Neural cell (in vitro differentiated cells): ENCODE measurements at regions not wholly inside any gene's neighbourhood (a gene's known extent, or its start where the extent isn't known, plus 50 kb on each side); places are given as distances from the start of the nearest gene placed in this dataset.

Experiments
- H2AFZ ChIP-seq: fragments of 200-600, 300-800 bp; sonication (generic), shearing (Covaris generic); 2 replicates; pipeline ENCODE4 v1.6.0; 2014; ENCODE audit warnings: low read depth, mild to moderate bottlenecking, antibody characterized with exemption, low read length, moderate library complexity
- H3F3A ChIP-seq: fragments of 200-600 bp; shearing (Covaris generic); 2 replicates; pipeline ENCODE4 v1.6.1; 2016; ENCODE audit warnings: mild to moderate bottlenecking, moderate library complexity, mixed read lengths, antibody characterized with exemption, low read length; ENCODE audit not compliant: insufficient read depth, poor library complexity, severe bottlenecking
- H3K27ac ChIP-seq: fragments of 200-600, 300-800 bp; sonication (generic), shearing (Covaris generic); 2 replicates; pipeline ENCODE4 v1.5.1; 2014; ENCODE audit warnings: mild to moderate bottlenecking, low read length, moderate library complexity
- H3K27me3 ChIP-seq: fragments of 300-800, 200-600 bp; sonication (generic), shearing (Covaris generic); 2 replicates; pipeline ENCODE4 v1.6.0; 2014; ENCODE audit warnings: mild to moderate bottlenecking, low read depth, low read length, moderate library complexity; ENCODE audit not compliant: insufficient read depth
- H3K36me3 ChIP-seq: fragments of 300-800, 200-600 bp; sonication (generic), shearing (Covaris generic); 2 replicates; pipeline ENCODE4 v1.5.1; 2014; ENCODE audit warnings: mild to moderate bottlenecking, antibody characterized with exemption, low read length, moderate library complexity; ENCODE audit not compliant: insufficient read depth
- H3K4me2 ChIP-seq: fragments of 300-800, 200-600 bp; sonication (generic), shearing (Covaris generic); 2 replicates; pipeline ENCODE4 v1.6.0; 2014; ENCODE audit warnings: mild to moderate bottlenecking, low read length
- H3K4me3 ChIP-seq: fragments of 300-800, 200-600 bp; sonication (generic), shearing (Covaris generic); 2 replicates; pipeline ENCODE4 v1.5.1; 2014; ENCODE audit warnings: mild to moderate bottlenecking, low read length, moderate library complexity
- H3K79me2 ChIP-seq: fragments of 200-600 bp; shearing (Covaris generic); replicated peaks from 2 replicates; pipeline ENCODE4 v1.6.0; 2014; ENCODE audit warnings: mild to moderate bottlenecking, low read length, moderate library complexity; ENCODE audit not compliant: insufficient read depth
- H3K9ac ChIP-seq: fragments of 300-800, 200-600 bp; sonication (generic), shearing (Covaris generic); 2 replicates; pipeline ENCODE4 v1.6.1; 2016; ENCODE audit warnings: mild to moderate bottlenecking, low read length, mixed read lengths
- H3K9me2 ChIP-seq: fragments of 200-600 bp; shearing (Covaris generic); 2 replicates; pipeline ENCODE4 v1.6.1; 2016; ENCODE audit warnings: mild to moderate bottlenecking, low read length, mixed read lengths; ENCODE audit not compliant: insufficient read depth
- H3K9me3 ChIP-seq: fragments of 200-600, 300-800 bp; sonication (generic), shearing (Covaris generic); 2 replicates; pipeline ENCODE4 v1.6.1; 2016; ENCODE audit warnings: mild to moderate bottlenecking, mixed run types, low read length, moderate library complexity, mixed read lengths
- H4K20me1 ChIP-seq: fragments of 200-600 bp; shearing (Covaris generic); 2 replicates; pipeline ENCODE4 v1.6.1; 2016; ENCODE audit warnings: mild to moderate bottlenecking, mixed run types; ENCODE audit not compliant: insufficient read depth
- CTCF ChIP-seq: fragments of 450-650 bp; IDR thresholded peaks from 2 replicates; pipeline ENCODE4 v1.5.1; 2014; ENCODE audit warnings: antibody characterized with exemption, mild to moderate bottlenecking, moderate library complexity; ENCODE audit not compliant: poor library complexity, severe bottlenecking
- EP300 ChIP-seq: fragments of 450-650 bp; conservative IDR thresholded peaks from 2 replicates; pipeline ENCODE4 v1.6.1; 2014; ENCODE audit warnings: antibody characterized with exemption, mild to moderate bottlenecking, moderate library complexity; ENCODE audit not compliant: poor library complexity, severe bottlenecking
- EZH2 ChIP-seq: fragments of 200-600, 300-800 bp; shearing (Covaris generic), sonication (generic); IDR thresholded peaks from 2 replicates; pipeline ENCODE4 v1.6.1; 2014; ENCODE audit warnings: antibody characterized with exemption, low read length, borderline replicate concordance, mild to moderate bottlenecking; ENCODE audit not compliant: insufficient read depth, poor library complexity, severe bottlenecking
- MXI1 ChIP-seq: fragments of 450-650 bp; conservative IDR thresholded peaks from 2 replicates; pipeline ENCODE4 v1.6.1; 2014; ENCODE audit warnings: antibody characterized with exemption, mild to moderate bottlenecking; ENCODE audit not compliant: poor library complexity, severe bottlenecking
- POLR2AphosphoS5 ChIP-seq: IDR thresholded peaks from 2 replicates; pipeline ENCODE4 v1.6.1; 2012
- RAD21 ChIP-seq: fragments of 450-650 bp; conservative IDR thresholded peaks from 2 replicates; pipeline ENCODE4 v1.6.1; 2014; ENCODE audit warnings: antibody characterized with exemption, mild to moderate bottlenecking, moderate library complexity
- REST ChIP-seq: IDR thresholded peaks from 2 replicates; pipeline ENCODE4 v1.6.1; 2012; ENCODE audit warnings: borderline replicate concordance
- SMC3 ChIP-seq: fragments of 450-650 bp; conservative IDR thresholded peaks from 2 replicates; pipeline ENCODE4 v1.6.1; 2014; ENCODE audit warnings: antibody characterized with exemption, mild to moderate bottlenecking, moderate library complexity; ENCODE audit not compliant: poor library complexity
- TAF1 ChIP-seq: IDR thresholded peaks from 2 replicates; pipeline ENCODE4 v1.6.1; 2012; ENCODE audit warnings: low read depth

GRCh38 chr4:181946902-181947301 lies 296.3 kb upstream of the TENM3 start:
- Histone ChIP-seq H3K79me2 (no peaks in the 10 kb centered on the region), H3K9me2 (no peaks in the 10 kb centered on the region), H3K9me3 (no peaks in the 10 kb centered on the region), H3K9ac (no peak overlapping the region), H3K4me3 (no peak overlapping the region), H3F3A (no peaks in the 10 kb centered on the region), H3K4me2 (no peak overlapping the region), H3K36me3 (no peaks in the 10 kb centered on the region), H3K27me3 (no peaks in the 10 kb centered on the region), H2AFZ (no peak overlapping the region), H3K27ac (no peak overlapping the region), H4K20me1 (no peaks in the 10 kb centered on the region)
- TF ChIP-seq REST, result no peak
- TF ChIP-seq EZH2, result no peak
- TF ChIP-seq RAD21, result no peak
- no peak for TF ChIP-seq POLR2AphosphoS5
- TF ChIP-seq SMC3, result no peak
- no peak for TF ChIP-seq CTCF
- TF ChIP-seq TAF1, result no peak
- no peak for TF ChIP-seq EP300
- no peak for TF ChIP-seq MXI1

- Histone ChIP-seq H3K36me3 (no peaks in the 10 kb centered on the region), H3K4me3 (no peak overlapping the region), H3K79me2 (no peaks in the 10 kb centered on the region), H3K9me3 (no peaks in the 10 kb centered on the region), H2AFZ (no peak overlapping the region), H3K4me2 (no peak overlapping the region), H3K9ac (no peak overlapping the region), H3K9me2 (no peaks in the 10 kb centered on the region), H3K27ac (no peak overlapping the region), H3K27me3 (no peaks in the 10 kb centered on the region), H4K20me1 (no peaks in the 10 kb centered on the region), H3F3A (no peaks in the 10 kb centered on the region)
- TF ChIP-seq RAD21 (no peak), SMC3 (no peak), EZH2 (no peak), MXI1 (no peak), EP300 (no peak), POLR2AphosphoS5 (no peak), TAF1 (no peak)
Observed at GRCh38 chr4:181948839-181949382, 294.3 kb upstream of the TENM3 start.
